Panc1 (cell line): ENCODE measurements at regions not wholly inside any gene's neighbourhood (a gene's known extent, or its start where the extent isn't known, plus 50 kb on each side); places are given as distances from the start of the nearest gene placed in this dataset.

Experiments used
- CTCF ChIP-seq: fragments of 450-650 bp; IDR thresholded peaks from 2 replicates; pipeline ENCODE4 v1.5.1; 2017; ENCODE audit warnings: mild to moderate bottlenecking
- POLR2AphosphoS5 ChIP-seq: IDR thresholded peaks from 2 replicates; pipeline ENCODE4 v1.6.1; 2012; ENCODE audit warnings: mild to moderate bottlenecking, low read depth, low read length, moderate library complexity
- REST ChIP-seq, 2 experiments: IDR thresholded peaks; 2 replicates each; pipeline ENCODE4 v1.6.1; 2011 to 2012; ENCODE audit warnings: low read depth in 2 of 2, control low read depth in 1 of 2, low read length in 1 of 2, mild to moderate bottlenecking in 1 of 2, moderate library complexity in 1 of 2; ENCODE audit not compliant: insufficient read depth in 1 of 2
- TCF7L2 ChIP-seq: IDR thresholded peaks from 2 replicates; pipeline ENCODE4 v1.6.1; 2011; ENCODE audit warnings: mild to moderate bottlenecking, low read depth, low read length, inconsistent platforms

DNA sequence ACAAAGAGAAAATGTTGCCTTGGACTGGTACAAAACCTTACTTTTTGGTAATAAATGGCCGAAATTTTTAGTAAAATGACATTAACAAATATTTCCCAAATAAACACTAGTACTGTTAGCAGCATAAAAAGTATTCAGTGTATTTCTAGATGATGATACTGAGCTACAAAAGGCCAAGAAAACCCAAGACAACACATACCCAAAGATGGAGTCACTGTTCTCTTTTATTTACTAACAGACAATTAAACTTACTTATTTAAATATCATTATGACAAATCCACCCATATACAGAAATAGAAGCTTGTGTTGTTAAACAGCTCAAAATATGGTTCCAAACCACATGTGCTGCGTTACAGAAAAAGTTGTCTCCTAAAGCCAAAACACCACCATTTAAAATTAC lies 239.9 kb downstream of the ZEB2 start:
- TF ChIP-seq CTCF (no peak), TCF7L2 (no peak), POLR2AphosphoS5 (no peak), REST (IDR thresholded peaks at IDR 0.05; ENCODE audit: insufficient read depth in 1 of 2, low read depth in 2 of 2, low read length in 1 of 2) (no peak)
